HepG2 (cell line): ENCODE measurements at regions not wholly inside any gene's neighbourhood (a gene's known extent, or its start where the extent isn't known, plus 50 kb on each side); places are given as distances from the start of the nearest gene placed in this dataset.

Source experiments
- ATAC-seq: fragments of 200-7000 bp; cut with Tn5 transposase; 3 replicates; pipeline ENCODE4 v1.9.1; 2020; ENCODE audit warnings: mild to moderate bottlenecking, moderate library complexity
- BruUV-seq: library from RNA; stranded (reverse); fragments of 400-500 nt; replicated peaks from 2 replicates; lab custom pipeline; 2021; lab: Mats Ljungman, UMichigan
- CTCF ChIA-PET: fragments of 300-600 bp; formaldehyde crosslinking; extraction: SDS; loops from one replicate; lab custom pipeline; 2021; ENCODE audit warnings: low total read pairs, inconsistent platforms, low intra/inter-chr PET ratio; lab: Yijun Ruan, JAX
- POLR2A ChIA-PET: fragments of 350-600 bp; sonication (Branson Sonifier 250); formaldehyde crosslinking; loops from one replicate; lab custom pipeline; 2020; ENCODE audit warnings: antibody characterized with exemption, inconsistent platforms; lab: Yijun Ruan, JAX
- DNase-seq: peaks from one replicate; pipeline ENCODE4 v3.0.0-alpha.2; 2015; ENCODE audit warnings: low spot score
- FAIRE-seq: peaks from 3 replicates; lab custom pipeline; 2011; peaks lifted over from hg19 to GRCh38; lab: Jason Lieb, UNC
- H2AFZ ChIP-seq: one replicate; pipeline ENCODE4 v1.6.1; 2011; ENCODE audit warnings: low read length, inconsistent platforms
- H3K27ac ChIP-seq: fragments of 300-600 bp; 3 replicates; pipeline ENCODE4 v1.8.0; 2011; ENCODE audit warnings: mixed run types, mild to moderate bottlenecking, mixed read lengths, low read length, inconsistent platforms; ENCODE audit not compliant: insufficient read depth; ENCODE audit errors: extremely low read length
- H3K27me3 ChIP-seq, 2 experiments: fragments of 200-600 bp in 1 of 2; 2 replicates in 1 of 2; 3 replicates in 1 of 2; pipeline versions ENCODE4 v1.6.0 to v1.8.0; 2011; ENCODE audit warnings: low read length in 2 of 2, mild to moderate bottlenecking in 2 of 2, moderate library complexity in 2 of 2, inconsistent platforms in 1 of 2; ENCODE audit not compliant: insufficient read depth in 2 of 2, control insufficient read depth in 1 of 2
- H3K36me3 ChIP-seq, 2 experiments: fragments of 200-600 bp in 1 of 2; replicated peaks in 1 of 2; 2 replicates in 1 of 2; 3 replicates in 1 of 2; pipeline versions ENCODE4 v1.5.1 to v1.8.0; 2011; ENCODE audit warnings: low read length in 2 of 2, inconsistent platforms in 1 of 2; ENCODE audit not compliant: insufficient read depth in 2 of 2, control insufficient read depth in 1 of 2
- H3K4me1 ChIP-seq: 2 replicates; pipeline ENCODE4 v1.5.1; 2012; ENCODE audit warnings: low read length, inconsistent platforms; ENCODE audit not compliant: insufficient read depth
- H3K4me2 ChIP-seq: 2 replicates; pipeline ENCODE4 v1.6.0; 2011; ENCODE audit warnings: low read depth, low read length, inconsistent platforms
- H3K4me3 ChIP-seq, 3 experiments: fragments of 200-600 bp in 1 of 3; sonication (generic), shearing (Covaris generic) in 1 of 3; replicated peaks in 1 of 3; 2 replicates each; pipeline ENCODE4 v1.5.1; 2011 to 2016; ENCODE audit warnings: low read length in 3 of 3, inconsistent platforms in 2 of 3, low read depth in 2 of 3, mild to moderate bottlenecking in 2 of 3, control low read depth in 1 of 3, mixed read lengths in 1 of 3; ENCODE audit not compliant: insufficient read depth in 1 of 3
- H3K79me2 ChIP-seq: one replicate; pipeline ENCODE4 v1.6.1; 2011; ENCODE audit warnings: low read length, inconsistent platforms; ENCODE audit not compliant: insufficient read depth
- H3K9ac ChIP-seq: 2 replicates; pipeline ENCODE4 v1.6.0; 2011; ENCODE audit warnings: mild to moderate bottlenecking, low read depth, low read length, inconsistent platforms; ENCODE audit not compliant: insufficient read depth
- H3K9me3 ChIP-seq: 2 replicates; pipeline ENCODE4 v1.5.1; 2012; ENCODE audit warnings: mild to moderate bottlenecking, low read length
- H4K20me1 ChIP-seq: 2 replicates; pipeline ENCODE4 v1.6.0; 2011; ENCODE audit warnings: inconsistent platforms, mild to moderate bottlenecking, low read length, moderate library complexity; ENCODE audit not compliant: insufficient read depth
- AKAP8 ChIP-seq: sonication (generic); formaldehyde crosslinking; IDR thresholded peaks from 2 replicates; pipeline ENCODE4 v1.5.1; 2020; ENCODE audit warnings: mild to moderate bottlenecking, missing genetic modification reagents
- RBM22 ChIP-seq: fragments of 200-400 bp; formaldehyde crosslinking; optimal IDR thresholded peaks from 2 replicates; pipeline ENCODE3; 2017; ENCODE audit warnings: mild to moderate bottlenecking, low read length, moderate library complexity
- RNF2 ChIP-seq: fragments of 450-650 bp; conservative IDR thresholded peaks from 2 replicates; pipeline ENCODE4 v1.6.1; 2016; ENCODE audit warnings: low read depth
- ZBTB43 ChIP-seq: sonication (generic); formaldehyde crosslinking; conservative IDR thresholded peaks from 2 replicates; pipeline ENCODE4 v1.4.0; 2020; ENCODE audit warnings: missing genetic modification reagents
- ZFP91 ChIP-seq: sonication (generic); formaldehyde crosslinking; IDR thresholded peaks from 2 replicates; pipeline ENCODE4 v1.9.0; 2022; ENCODE audit warnings: missing genetic modification reagents, mild to moderate bottlenecking, borderline replicate concordance
- WGBS: methylation state at CpG from one replicate; pipeline ENCODE4 v1.1.6; 2017; ENCODE audit warnings: low lambda C conversion rate; 5-methylcytosine and 5-hydroxymethylcytosine counted together
- in situ Hi-C: cut with HindIII; loops from 2 replicates; pipeline ENCODE4 v1.10.0; 2017; ENCODE audit warnings: low pct_unique_long_range_greater_than_20kb; ENCODE audit not compliant: extremely low pct_ligation_motif_present
- intact Hi-C: fragments of 100-400 bp; cut with micrococcal nuclease; formaldehyde crosslinking; loops from one replicate; pipeline ENCODE4 v1.10.0; 2022; ENCODE audit not compliant: unreplicated experiment
- TF ChIP-seq, protein P1 (sequence below), 2 experiments: sonication (generic) in 1 of 2; formaldehyde crosslinking in 1 of 2; IDR thresholded peaks; 2 replicates each; pipeline versions ENCODE4 v1.6.1 to v1.9.0; 2014 to 2022; ENCODE audit warnings: antibody characterized with exemption in 1 of 2, borderline replicate concordance in 1 of 2, inconsistent platforms in 1 of 2, low read depth in 1 of 2, missing genetic modification reagents in 1 of 2
- TF ChIP-seq, protein P2 (sequence below): IDR thresholded peaks from 2 replicates; pipeline ENCODE4 v1.6.1; 2016; ENCODE audit warnings: missing genetic modification reagents, missing compliant biosample characterization

DNA sequence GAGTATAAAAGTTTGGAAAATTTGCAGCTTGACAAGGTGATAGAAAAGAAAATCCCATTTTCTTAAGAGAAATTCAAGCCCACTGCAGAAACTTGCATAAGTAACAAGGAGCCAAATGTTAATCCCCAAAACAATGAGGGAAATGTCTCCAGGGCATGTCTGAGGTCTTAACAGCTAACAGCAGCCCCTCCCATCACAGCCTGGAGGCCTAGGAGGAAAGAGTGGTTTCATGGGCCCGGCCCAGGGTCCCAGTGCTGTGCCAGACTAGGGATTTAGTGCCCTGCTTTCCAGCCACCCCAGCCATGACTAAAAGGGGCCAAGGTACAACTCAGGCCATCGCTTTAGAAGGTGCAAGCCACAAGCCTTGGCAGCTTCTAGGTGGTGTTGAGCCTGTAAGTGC is 123.7 kb upstream of the TRPC6 start:
- TF ChIP-seq AKAP8 (no peak), RBM22 (no peak), RNF2 (no peak), ZBTB43 (CRISPR knock-in tag) (no peak), ZFP91 (CRISPR knock-in tag) (no peak)
- TF ChIP-seq, protein P1, sequence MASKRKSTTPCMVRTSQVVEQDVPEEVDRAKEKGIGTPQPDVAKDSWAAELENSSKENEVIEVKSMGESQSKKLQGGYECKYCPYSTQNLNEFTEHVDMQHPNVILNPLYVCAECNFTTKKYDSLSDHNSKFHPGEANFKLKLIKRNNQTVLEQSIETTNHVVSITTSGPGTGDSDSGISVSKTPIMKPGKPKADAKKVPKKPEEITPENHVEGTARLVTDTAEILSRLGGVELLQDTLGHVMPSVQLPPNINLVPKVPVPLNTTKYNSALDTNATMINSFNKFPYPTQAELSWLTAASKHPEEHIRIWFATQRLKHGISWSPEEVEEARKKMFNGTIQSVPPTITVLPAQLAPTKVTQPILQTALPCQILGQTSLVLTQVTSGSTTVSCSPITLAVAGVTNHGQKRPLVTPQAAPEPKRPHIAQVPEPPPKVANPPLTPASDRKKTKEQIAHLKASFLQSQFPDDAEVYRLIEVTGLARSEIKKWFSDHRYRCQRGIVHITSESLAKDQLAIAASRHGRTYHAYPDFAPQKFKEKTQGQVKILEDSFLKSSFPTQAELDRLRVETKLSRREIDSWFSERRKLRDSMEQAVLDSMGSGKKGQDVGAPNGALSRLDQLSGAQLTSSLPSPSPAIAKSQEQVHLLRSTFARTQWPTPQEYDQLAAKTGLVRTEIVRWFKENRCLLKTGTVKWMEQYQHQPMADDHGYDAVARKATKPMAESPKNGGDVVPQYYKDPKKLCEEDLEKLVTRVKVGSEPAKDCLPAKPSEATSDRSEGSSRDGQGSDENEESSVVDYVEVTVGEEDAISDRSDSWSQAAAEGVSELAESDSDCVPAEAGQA (IDR thresholded peaks at IDR 0.05; ENCODE audit: low read depth), result no peak
- TF ChIP-seq, protein P1 (CRISPR knock-in tag; IDR thresholded peaks at IDR 0.05; ENCODE audit: borderline replicate concordance), result no peak
- TF ChIP-seq, protein P2, sequence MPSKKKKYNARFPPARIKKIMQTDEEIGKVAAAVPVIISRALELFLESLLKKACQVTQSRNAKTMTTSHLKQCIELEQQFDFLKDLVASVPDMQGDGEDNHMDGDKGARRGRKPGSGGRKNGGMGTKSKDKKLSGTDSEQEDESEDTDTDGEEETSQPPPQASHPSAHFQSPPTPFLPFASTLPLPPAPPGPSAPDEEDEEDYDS (CRISPR knock-in tag), result no peak
- no peaks in the 10 kb centered on the region for H3K4me1 ChIP-seq
- H3K9ac ChIP-seq, result no peak overlapping the region
- no peak for DNase-seq
- FAIRE-seq, result no peak
- H3K27ac ChIP-seq, result no peak overlapping the region
- no peaks in the 10 kb centered on the region for H3K36me3 ChIP-seq
- H2AFZ ChIP-seq, result no peak overlapping the region
- POLR2A ChIA-PET, result no interaction called here
- H3K9me3 ChIP-seq, result no peaks in the 10 kb centered on the region
- no peak overlapping the region for H3K4me3 ChIP-seq
- WGBS, result 17% methylated on average over 2 of the region's 2 CpGs
- no peaks in the 10 kb centered on the region for H3K79me2 ChIP-seq
- no peak overlapping the region for H3K4me2 ChIP-seq
- ATAC-seq, result no peak
- BruUV-seq, result no TSS peak
- intact Hi-C loops, result no loop called here
- in situ Hi-C loops, result no loop called here
- no peaks in the 10 kb centered on the region for H3K27me3 ChIP-seq
- CTCF ChIA-PET, result no interaction called here
- no peaks in the 10 kb centered on the region for H4K20me1 ChIP-seq
